Stimulated activated naive CD4-positive, alpha-beta T cell (primary cell): ENCODE measurements at regions not wholly inside any gene's neighbourhood (a gene's known extent, or its start where the extent isn't known, plus 50 kb on each side); places are given as distances from the start of the nearest gene placed in this dataset.
"Not testable (repeated sequence)": the region's sequence is repeated elsewhere in the genome, so short reads cannot be mapped to it uniquely, and the experiment has no call there.

ENCODE experiments used
- DNase-seq, 6 experiments: peaks; one replicate each; lab custom pipeline; 2025; lab: John Stamatoyannopoulos, UW

DNA sequence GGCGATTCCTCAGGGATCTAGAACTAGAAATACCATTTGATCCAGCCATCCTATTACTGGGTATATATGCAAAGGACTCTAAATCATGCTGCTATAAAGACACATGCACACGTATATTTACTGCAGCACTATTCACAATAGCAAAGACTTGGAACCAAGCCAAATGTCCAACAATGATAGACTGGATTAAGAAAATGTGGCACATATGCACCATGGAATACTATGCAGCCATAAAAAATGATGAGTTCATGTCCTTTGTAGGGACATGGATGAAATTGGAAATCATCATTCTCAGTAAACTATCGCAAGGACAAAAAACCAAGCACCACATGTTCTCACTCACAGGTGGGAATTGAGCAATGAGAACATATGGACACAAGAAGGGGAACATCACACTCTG lies 93.1 kb upstream of the NT5E start:
- DNase-seq: not testable (repeated sequence)

DNA sequence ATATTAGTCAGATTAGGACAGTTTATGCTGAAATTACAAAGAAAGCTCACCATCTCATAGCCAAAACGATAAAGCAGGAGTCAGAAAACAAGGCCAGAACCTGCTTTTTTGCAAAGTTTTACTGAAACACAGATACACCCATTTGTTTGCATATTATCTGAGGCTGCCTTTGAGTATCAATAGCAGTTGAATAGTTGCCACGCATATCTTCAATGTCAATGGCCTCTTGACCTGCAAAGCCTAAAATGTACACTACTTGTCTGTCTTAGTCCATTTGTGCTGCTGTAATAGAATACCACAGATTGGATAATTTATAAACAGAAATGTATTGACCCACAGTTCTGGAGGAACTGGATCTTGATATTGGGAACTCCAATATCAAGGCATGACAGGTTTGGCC lies 94.1 kb upstream of the NT5E start:
- DNase-seq: no peak

DNA sequence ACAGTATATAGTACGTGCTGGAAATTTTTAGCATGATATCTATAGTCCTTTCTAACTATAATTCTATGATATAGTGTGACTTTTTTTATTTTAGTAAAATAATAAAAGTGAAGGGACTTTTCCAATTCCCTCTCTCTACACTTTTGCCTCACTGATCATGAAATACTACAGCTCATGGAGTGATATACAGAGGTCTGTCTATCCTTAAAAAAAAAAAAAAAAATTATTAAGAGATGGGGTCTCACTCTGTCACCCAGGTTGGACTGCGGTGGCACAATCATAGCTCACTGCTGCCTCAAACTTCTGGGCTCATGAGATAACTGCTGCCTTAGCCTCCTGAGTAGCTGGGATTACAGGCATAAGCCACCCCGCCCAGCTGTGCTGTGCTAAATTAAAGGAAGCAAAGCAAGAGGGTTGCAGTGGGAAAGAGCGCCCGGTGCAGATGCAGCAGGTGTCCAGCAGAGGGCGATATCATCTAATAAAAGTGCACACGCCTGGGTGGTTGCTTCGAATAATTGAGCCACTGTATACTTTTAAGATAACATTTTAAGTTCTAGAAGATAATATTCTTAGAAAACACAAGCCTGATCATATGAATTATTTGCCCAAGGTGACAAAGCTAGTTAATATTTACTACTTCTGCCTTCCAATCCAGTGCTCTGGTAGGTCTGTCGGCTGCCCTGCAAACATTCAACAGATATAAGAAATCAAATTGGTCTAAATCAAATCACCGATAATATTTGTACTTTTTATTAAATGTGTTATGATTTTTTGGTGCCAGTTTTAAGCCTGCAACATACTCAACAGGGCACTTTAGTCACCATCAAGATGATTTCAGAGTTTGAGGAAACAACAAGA lies 94.9 kb upstream of the NT5E start:
- peak; percentile 2 to 52 (median 21) for DNase-seq

DNA sequence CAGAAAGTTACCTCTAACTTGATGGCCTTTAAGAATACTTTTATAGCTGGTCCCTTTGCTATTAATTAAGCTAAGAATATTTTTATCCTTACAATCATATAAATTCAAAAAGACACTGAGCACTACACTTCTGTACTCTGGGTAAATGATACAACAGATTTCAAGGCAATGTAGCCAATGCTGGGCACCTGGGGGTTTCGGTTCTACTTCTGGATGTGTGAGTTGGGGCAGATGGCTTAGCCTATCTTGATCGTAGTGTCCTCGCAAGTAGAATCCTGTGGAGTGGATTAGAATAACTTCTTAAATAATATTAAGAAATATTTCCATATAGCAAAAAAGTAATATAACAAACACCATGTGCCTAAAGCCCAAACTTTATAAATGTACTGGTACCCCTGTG lies 96.9 kb upstream of the NT5E start:
- no peak for DNase-seq

DNA sequence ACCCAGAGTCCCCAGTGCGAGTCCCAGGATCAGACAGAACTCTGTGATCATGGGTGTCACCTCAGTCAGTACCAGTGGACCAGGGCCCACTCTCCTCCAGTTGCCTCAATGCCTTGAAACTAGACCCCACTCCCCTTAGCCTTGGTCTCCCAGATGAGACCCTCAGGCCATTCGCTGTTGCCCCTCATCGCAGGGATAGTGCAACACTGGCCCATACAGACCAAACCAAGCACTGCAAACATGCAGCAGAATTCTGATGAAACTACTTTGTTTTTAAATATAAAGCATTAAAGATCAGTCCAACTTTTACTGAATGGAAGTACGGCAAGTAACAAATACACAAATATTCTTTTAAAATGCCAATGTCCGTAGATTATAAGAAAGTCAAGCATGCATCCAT lies 101.2 kb upstream of the NT5E start:
- DNase-seq: no peak

DNA sequence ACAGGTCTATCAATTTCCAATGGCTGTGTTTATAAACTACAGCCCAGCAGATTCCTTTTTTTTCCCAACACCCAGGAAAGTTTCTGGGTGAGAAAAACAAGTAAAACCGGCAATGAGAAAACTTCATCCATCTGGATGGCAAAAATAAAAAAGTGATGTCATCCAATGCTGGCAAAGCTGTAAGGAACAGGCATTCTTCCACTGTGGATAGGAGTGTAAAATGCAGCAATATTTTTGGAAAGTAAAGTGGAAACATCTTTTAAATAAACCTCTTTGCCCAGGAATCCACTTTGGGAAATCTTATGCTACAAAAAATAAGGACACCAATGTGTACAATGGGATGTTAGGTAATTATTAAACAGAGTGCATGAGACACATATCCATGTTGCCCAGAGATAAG lies 102.1 kb upstream of the NT5E start:
- no peak for DNase-seq

DNA sequence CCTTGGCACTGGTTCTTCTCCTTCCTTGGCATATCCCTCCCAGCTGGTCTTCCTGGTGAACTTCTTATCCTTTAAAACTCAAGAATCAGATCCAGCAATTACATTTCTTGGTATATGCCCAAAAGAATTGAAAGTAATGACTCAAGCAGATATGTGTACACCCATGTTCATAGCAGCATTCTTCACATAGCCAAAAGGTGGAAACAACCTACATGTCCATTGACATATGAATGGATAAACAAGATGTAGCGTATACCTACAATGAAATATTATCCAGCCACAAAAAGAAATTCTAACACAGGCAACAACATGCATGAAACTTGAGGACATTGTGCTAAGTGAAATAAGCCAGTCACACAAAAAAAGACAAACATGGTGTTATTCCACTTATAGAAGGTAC lies 103.7 kb upstream of the NT5E start:
- no peak for DNase-seq

DNA sequence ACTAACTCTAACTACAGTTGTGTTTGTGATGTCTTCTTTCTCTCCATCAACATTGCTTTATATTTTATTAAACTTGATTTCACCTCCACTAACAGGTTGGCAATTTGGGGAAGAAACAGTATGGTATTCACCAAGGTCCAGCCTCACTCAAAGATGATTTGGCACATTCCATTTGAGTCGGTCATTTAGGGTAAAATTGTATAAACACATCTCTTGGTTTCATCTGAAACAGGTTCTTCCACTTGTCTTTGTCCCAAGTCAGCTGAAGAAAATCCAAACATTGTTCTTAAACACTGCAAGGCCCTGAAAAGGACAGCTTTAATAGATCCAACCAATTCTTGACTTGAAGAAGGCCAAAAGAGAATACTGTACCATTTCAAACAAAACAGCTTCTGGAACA lies 104.9 kb upstream of the NT5E start:
- no peak for DNase-seq

DNA sequence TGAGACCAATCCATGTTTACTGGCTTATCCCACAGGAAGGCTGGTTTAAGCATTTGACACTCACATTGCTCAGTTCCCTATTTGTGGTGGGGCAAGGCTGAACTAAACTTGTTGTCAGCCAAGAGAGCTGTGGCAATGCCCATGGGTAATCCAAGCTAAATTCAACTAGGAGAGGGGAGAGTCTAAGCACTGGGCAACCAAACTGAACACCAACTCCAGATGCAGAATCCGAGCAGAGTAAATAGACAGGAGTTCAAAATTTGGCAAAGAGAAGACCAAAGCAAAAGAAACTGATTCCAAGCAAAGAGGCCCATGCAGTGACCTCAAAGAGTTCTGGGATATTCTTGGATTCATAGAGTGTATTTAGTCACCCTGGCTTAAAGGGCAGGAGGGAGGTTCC lies 106.5 kb upstream of the NT5E start:
- no peak for DNase-seq

DNA sequence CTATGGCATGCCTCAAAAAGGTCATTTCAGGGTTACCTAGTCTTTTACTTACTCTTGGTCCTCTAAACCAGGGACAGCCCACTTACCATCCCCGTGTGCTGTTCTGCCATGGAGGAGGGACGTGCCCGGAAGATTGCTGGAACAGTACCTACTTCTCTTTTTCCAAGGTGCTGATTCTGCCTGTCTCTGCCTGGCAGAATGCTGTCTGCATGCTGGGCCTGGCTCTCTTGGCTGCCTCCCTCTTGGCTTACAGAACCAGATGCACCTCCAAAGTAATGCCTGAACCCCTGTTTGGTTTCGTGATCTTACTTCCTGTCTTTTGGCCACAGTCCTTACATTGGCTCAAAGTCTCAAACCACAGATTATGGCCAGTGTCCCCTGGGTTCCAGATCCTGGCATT lies 120.7 kb upstream of the NT5E start:
- DNase-seq: no peak

DNA sequence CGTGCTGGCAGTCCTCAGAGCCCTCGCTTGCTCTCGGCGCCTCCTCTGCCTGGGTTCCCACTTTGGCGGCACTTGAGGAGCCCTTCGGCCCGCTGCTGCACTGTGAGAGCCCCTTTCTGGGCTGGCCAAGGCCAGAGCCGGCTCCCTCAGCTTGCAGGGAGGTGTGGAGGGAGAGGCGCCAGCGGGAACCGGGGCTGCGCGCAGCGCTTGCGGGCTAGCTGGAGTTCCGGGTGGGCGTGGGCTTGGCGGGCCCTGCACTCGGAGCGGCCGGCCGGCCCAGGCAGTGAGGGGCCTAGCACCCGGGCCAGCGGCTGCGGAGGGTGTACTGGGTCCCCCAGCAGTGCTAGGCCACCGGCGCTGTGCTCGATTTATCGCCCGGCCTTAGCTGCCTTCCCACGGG lies 124.1 kb upstream of the NT5E start:
- not testable (repeated sequence) for DNase-seq

DNA sequence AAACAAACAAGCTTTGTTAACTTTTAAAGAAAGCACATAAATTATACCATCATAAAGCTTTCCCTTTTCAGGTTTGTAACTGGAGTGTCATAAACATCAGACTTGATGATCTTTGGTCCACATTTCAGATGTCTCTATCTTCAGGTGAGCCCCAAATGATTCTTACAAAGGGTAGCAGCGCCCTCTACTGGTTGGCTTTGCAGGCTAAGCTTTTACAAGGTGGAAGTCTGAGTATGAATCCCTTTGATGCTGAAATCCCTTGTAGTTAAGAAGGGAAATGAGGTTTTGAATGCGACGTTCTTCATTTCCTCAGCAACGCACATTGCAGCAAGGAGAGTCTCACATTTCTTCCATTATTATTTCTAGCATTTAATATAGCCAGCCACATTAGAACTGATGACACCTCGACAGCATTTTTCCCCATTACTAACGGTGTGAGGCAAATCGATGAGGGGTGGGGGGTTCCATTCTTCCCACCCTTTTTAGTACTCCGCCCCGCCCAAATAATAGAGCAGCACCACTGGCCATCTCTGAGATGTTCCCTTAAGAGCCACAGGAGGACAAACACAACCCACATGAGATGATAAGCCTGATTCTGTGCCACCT lies 126.3 kb upstream of the NT5E start:
- DNase-seq: peak; percentile 3 to 59 (median 30)

DNA sequence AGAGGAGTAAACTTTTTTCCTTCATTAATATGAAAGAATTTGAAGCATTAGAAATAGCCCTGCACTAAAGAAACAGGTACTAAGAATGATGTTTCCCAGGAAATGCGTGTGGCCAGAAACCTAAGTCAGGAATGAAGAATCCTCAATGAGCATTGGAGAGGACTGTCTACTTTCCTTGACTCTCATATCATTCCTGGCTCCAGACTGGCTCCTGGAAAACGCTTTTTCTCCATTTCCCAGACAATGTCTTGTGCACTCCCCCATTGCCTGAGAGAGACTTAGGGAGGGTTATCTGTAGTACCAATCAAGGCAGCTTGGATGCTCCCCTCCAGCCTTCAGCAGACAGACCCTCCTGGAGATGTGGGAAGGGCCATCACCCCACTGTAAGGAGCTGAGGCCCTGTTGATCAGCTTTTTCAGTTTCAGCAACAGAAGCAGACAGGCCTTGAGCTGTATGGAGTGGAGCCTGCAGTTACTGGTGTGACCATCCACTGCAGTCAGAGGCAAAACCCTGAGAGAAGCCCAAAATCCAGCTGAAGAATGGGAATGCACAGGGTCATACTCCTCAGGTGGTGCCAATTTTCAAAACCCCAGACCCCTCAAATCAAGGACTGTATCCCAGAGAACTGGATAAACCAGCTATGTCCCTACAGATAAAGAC lies 127.3 kb upstream of the NT5E start:
- DNase-seq: no peak

DNA sequence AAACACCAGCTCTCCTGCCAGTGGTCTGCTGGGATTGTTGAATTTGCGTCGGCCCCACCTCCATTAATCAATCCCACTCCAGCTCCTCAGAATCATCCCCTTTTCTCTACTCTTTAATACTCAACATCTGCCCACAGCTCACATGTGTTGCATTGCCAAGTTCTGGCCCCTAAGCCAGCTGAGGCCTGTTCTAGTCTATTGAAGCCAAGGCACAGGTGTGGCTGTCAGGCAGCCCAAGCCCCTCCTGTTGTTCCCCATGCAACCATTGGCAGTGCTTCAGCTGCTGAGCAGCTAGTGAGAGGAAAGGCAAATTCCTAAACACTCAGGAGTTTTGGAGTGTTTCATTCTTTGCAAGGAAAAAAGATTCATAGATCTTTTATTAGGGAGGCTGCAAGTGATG lies 128.0 kb upstream of the NT5E start:
- DNase-seq: no peak

DNA sequence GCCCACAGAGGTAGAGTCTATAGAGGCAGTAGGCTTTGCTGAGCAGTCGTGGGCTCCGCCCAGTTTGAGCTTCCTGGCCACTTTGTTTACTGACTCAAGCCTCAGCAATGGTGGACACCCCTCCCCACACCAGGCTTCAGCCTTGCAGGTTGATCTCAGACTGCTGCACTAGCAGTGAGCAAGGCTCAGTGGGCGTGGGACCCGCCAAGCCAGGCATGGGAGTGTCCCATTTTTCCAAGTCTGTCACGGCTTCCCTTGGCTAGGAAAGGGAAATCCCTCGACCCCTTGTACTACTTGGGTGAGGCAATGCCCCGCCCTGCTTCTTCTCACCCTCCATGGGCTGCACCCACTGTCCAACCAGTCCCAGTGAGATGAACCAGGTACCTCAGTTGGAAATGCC lies 135.3 kb upstream of the NT5E start:
- no peak for DNase-seq

DNA sequence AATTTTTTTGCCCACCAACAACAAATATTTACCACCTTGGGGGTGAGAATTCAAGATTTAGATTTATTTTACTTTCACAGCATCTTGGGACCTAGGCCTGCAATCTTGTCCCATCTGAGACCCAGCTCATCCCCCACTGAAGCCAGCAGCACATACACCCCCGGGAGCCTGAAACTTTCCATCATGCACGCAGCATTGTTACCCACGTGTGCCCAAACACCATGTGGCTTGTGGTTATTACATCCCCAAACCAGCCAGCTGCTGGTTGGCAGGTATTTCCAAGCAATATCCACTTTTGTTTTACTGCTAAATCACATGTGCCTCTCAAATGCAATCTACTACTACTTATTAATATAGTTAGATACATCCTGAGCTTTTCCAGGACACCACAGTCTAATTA lies 149.3 kb upstream of the NT5E start:
- DNase-seq: no peak

DNA sequence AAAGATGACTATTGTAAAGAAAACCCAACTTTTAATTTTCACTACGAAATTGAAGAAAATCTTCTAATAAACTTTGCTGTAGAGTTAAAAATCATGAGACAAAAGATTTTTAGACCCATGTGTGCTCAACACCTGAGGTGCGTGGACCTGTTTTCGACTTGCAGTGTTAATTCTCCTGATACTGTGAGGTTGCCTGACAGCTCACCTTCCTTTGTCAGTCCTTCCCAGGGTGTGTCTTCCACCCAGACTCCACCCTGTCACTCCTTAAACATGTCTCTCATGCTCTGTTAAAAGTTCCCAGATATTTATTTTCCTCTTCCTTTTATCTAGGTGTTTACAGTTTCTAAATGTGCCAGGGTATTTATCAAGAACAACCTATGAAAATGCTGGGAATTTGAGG lies 151.3 kb upstream of the NT5E start:
- no peak for DNase-seq

DNA sequence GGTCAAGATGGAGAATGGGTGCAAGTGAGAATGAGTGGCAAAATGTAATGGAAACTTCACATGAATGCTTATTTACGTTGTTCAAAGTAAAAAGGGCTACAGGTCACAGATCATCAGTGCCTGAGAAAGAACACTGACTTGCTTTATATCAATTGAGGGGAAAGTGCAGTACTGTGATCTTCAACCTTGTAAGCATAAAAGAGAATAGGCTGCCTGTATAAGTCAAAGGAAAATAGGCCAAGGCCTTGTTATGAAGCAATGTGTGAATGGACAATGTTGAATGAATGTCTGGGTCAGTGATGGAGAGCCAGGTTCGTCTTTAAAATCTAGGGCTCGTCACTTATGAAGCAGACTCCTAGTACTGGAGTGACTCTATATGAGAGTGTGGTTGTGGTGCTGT lies 158.6 kb upstream of the NT5E start:
- DNase-seq: no peak

DNA sequence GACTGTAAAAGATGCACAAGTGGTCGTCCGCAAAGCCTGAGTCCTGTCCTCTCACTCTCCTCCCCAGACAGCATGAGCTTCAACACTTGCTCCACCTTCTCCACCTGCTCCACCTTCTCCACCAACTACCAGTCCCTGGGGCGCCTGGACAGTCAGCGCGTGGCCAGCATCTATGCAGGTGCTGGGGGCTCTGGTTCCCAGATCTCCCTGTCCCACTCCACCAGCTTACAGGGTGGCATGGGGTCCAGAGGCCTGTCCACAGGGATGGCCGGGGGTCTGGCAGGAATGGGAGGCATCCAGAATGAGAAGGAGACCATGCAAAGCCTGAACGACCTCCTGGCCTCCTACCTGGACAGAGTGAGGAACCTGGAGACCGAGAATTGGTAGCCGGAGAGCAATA lies 162.2 kb upstream of the NT5E start:
- DNase-seq: no peak

DNA sequence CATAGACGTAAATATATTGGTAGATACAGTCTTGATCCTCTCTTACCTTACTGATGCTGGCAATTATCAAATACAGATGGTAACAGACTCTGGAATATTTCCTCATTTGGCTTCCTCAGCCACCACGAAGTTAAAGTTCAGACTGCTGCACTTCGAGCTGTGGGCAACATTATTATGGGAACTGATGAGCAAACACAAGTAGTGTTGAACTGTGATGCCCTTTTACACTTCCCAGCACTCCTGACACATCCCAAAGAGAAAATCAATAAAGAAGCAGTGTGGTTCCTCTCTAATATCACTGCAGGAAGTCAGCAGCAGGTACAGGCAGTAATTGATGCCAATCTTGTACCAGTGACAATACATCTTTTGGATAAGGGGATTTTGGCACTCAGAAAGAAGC lies 162.7 kb upstream of the NT5E start:
- no peak for DNase-seq

DNA sequence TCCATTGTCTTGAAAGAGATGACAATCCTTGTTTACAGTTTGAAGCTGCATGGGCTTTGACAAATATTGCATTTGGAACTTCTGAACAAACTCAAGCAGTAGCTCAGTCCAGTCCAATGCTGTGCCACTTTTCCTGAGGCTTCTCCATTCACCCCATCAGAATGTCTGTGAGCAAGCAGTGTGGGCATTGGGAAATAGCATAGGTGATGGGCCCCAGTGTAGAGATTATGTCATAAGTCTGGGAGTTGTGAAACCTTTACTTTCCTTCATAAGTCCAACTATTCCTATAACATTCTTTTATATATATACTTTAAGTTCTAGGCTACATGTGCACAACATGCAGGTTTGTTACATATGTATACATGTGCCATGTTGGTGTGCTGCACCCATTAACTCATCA lies 163.4 kb upstream of the NT5E start:
- not testable (repeated sequence) for DNase-seq

DNA sequence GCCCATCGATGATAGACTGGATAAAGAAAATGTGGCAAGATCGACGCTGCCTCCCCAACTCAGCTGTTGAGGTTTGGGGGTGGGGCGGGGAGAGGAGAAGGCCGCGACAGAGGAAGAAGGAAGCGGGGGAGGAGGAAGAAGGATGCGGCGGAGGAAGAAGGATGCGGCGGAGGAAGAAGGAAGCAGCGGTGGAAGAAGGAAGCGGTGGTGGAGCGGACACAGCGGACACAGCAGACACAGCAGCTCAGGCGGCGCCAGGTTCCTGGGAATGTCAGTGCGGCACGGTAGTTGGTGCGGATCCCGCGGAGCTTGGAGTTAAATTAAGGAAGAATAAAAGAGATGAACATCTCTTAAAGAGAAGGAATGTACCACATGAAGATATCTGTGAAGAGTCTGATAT lies 163.9 kb upstream of the NT5E start:
- DNase-seq: no peak

DNA sequence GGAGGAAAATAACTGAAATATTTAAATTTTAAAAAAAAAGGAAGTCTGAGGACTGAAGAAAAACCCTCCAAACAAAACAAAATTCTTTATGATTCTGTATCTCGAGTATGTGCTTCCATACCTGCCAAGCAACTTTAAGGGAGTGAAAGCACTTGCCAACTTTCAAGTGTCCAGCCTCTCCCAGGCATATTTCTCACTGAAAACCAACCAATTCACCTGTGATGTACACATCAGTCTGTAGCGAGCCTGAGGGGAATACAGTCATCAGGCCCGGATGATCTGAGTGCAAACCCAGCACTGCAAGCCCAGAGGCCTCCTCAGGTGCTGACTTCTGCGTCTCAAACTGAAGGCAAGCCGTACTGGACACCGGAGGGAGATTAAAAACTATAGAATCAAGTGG lies 164.8 kb upstream of the NT5E start:
- DNase-seq: no peak
